ENCODE measurements at regions not wholly inside any gene's neighbourhood (a gene's known extent, or its start where the extent isn't known, plus 50 kb on each side); places are given as distances from the start of the nearest gene placed in this dataset.

DNA sequence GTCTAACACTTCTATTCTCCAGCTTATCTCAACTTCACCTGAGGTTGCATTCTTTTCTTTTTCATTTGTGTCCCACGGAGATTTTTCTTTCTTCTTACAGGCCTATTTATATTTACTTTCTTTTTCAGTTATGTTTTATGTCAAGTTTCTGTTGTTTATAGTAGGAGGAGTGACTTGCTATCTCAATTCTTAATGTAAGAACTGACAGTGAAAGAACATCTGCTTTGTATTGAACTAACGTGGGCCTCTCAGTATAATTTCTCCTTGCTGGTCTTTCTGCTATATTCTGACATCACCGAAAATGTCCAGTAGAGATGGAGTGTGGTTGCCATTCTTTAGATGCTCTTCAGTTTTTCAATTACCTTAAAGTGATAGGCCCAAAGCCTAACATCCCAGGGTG is 521.7 kb downstream of the EPM2A start:
- H3K27ac ChIP-seq: no peak overlapping the region
- no peak overlapping the region for H3K4me3 ChIP-seq (ENCODE audit: low read depth, low read length)
- no peaks in the 10 kb centered on the region for H3K36me3 ChIP-seq
- no peaks in the 10 kb centered on the region for H3K9me3 ChIP-seq (ENCODE audit: severe bottlenecking)
- TF ChIP-seq, protein P1, sequence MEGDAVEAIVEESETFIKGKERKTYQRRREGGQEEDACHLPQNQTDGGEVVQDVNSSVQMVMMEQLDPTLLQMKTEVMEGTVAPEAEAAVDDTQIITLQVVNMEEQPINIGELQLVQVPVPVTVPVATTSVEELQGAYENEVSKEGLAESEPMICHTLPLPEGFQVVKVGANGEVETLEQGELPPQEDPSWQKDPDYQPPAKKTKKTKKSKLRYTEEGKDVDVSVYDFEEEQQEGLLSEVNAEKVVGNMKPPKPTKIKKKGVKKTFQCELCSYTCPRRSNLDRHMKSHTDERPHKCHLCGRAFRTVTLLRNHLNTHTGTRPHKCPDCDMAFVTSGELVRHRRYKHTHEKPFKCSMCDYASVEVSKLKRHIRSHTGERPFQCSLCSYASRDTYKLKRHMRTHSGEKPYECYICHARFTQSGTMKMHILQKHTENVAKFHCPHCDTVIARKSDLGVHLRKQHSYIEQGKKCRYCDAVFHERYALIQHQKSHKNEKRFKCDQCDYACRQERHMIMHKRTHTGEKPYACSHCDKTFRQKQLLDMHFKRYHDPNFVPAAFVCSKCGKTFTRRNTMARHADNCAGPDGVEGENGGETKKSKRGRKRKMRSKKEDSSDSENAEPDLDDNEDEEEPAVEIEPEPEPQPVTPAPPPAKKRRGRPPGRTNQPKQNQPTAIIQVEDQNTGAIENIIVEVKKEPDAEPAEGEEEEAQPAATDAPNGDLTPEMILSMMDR (IDR thresholded peaks at IDR 0.05; ENCODE audit: low read depth, low read length): no peak
- no peak for DNase-seq
- no peaks in the 10 kb centered on the region for H3K27me3 ChIP-seq (ENCODE audit: insufficient read depth, low read depth, severe bottlenecking)

DNA sequence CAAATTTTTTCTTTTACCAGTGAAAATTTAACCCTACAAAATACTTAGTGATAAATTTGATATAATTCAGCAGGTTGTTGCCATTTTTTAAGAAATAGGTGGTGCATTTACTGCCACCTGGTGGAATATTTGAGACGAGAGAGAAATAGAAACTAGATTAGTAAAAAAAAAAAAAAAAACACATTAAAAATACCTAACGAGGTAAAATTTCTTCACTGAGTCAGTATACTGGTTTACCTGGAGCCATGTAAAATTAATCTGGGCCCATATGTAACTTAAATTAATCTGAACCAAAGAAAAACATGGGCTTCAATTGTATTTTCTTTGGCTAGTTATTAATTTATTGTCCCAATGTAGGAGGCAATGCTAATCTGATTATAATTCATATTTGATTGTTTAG is 520.8 kb downstream of the EPM2A start:
- TF ChIP-seq, protein P1 (IDR thresholded peaks at IDR 0.05; ENCODE audit: low read depth, low read length): no peak
- no peak overlapping the region for H3K27ac ChIP-seq
- no peaks in the 10 kb centered on the region for H3K36me3 ChIP-seq
- no peaks in the 10 kb centered on the region for H3K9me3 ChIP-seq (ENCODE audit: severe bottlenecking)
- H3K4me3 ChIP-seq (ENCODE audit: low read depth, low read length): no peak overlapping the region
- no peaks in the 10 kb centered on the region for H3K27me3 ChIP-seq (ENCODE audit: insufficient read depth, low read depth, severe bottlenecking)
- no peak for DNase-seq

DNA sequence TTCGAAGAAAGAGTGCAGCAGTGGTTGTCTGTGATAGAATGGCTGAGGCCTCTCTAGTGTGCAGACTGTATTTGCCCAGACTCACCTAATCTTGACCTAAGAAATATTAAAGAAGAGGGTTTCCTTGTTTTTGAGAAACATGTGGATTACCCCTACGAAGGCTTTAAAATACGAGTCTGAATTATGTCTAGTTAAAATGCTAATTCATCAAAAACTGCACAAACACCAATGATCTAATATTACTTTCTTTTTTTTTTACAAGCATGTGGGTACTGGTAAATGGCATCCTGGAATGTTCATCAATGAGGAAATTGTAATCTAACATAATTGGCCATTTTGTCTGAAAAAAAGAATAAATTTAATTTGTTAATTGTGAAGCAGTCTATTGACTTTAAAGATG is 510.9 kb downstream of the EPM2A start:
- Histone ChIP-seq H3K4me3 (ENCODE audit: low read depth, low read length) (no peak overlapping the region), H3K9me3 (ENCODE audit: severe bottlenecking) (no peaks in the 10 kb centered on the region), H3K27me3 (ENCODE audit: insufficient read depth, low read depth, severe bottlenecking) (no peaks in the 10 kb centered on the region), H3K36me3 (no peaks in the 10 kb centered on the region), H3K27ac (no peak overlapping the region)
- DNase-seq: no peak
- TF ChIP-seq, protein P1 (IDR thresholded peaks at IDR 0.05; ENCODE audit: low read depth, low read length): no peak

DNA sequence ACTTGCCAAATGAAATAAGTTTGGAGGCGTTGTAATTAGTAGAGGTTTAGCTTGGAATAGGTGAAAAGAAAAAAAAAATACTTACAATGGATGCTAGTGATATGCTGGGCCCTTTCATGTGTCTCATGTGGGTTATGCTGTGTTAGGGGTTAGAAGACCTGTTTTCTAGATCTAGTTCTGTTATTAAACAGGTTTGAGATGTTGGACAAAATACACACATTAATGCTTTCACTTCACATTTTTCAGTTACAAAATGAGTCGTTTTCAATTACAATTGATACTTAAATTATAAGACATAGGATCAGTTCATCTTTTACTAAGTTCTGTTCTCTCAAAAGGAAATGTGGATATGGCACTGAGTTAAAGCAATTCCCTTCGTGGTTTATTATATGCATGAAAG is 509.8 kb downstream of the EPM2A start:
- Histone ChIP-seq H3K27me3 (ENCODE audit: insufficient read depth, low read depth, severe bottlenecking) (no peaks in the 10 kb centered on the region), H3K27ac (no peak overlapping the region), H3K4me3 (ENCODE audit: low read depth, low read length) (no peak overlapping the region), H3K36me3 (no peaks in the 10 kb centered on the region), H3K9me3 (ENCODE audit: severe bottlenecking) (no peaks in the 10 kb centered on the region)
- TF ChIP-seq, protein P1 (IDR thresholded peaks at IDR 0.05; ENCODE audit: low read depth, low read length): no peak
- no peak for DNase-seq

DNA sequence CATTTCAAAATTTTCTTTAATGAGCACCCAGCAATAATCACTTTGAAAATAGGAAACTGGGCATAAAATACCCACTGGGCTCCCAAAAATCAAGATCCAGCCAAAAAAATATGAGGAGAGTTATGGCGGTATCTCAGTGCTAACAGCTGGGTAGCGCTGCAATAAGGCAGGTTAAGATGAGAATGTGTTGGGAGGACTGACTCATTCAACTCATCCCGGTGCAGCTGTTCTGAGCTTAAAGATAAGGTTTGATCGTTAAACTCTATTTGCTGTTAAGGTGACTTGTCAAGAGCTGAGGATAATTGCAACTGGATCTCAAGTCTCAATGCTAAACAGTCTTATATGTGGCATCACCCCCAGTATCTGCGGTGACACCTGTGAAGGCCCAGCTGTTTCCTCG is 507.7 kb downstream of the EPM2A start:
- DNase-seq: no peak
- H3K36me3 ChIP-seq: no peaks in the 10 kb centered on the region
- no peaks in the 10 kb centered on the region for H3K9me3 ChIP-seq (ENCODE audit: severe bottlenecking)
- H3K27me3 ChIP-seq (ENCODE audit: insufficient read depth, low read depth, severe bottlenecking): no peaks in the 10 kb centered on the region
- H3K4me3 ChIP-seq (ENCODE audit: low read depth, low read length): no peak overlapping the region
- TF ChIP-seq, protein P1 (IDR thresholded peaks at IDR 0.05; ENCODE audit: low read depth, low read length): no peak
- H3K27ac ChIP-seq: no peak overlapping the region

DNA sequence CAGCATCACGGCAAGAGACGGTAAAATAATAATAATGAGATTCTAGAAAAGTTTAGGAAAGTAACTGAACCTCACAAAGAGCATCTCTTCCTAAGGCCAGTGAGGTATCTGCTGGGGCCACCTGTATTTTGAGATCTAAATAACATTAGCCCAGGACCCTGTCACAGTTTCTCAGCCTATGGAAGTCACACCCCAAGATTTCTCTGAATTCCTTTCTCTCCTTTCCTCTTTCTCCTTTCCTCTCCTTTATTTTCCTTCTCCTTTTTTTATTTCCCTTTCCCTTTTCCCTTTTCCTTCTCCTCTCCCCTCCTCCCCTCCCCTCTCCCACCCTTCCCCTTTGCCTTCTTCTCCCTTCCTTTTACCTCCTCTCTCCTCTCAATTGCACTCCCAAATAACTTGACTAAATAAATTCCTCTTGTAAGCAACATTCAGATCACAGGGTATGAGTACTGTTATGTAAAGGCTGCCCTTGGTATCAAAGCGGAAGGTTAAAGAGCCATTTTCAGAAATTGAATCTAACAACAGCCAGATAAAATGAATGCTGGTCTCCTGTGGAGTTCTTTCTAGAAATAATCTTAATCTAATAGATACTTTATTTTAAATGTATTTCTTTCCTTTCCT is 506.2 kb downstream of the EPM2A start:
- Histone ChIP-seq H3K27ac (no peak overlapping the region), H3K36me3 (no peaks in the 10 kb centered on the region), H3K4me3 (ENCODE audit: low read depth, low read length) (no peak overlapping the region), H3K9me3 (ENCODE audit: severe bottlenecking) (no peaks in the 10 kb centered on the region), H3K27me3 (ENCODE audit: insufficient read depth, low read depth, severe bottlenecking) (no peaks in the 10 kb centered on the region)
- DNase-seq: no peak
- TF ChIP-seq, protein P1 (IDR thresholded peaks at IDR 0.05; ENCODE audit: low read depth, low read length): no peak

Data from WERI-Rb-1 (cell line).